22Rv1 (cell line): ENCODE measurements at regions not wholly inside any gene's neighbourhood (a gene's known extent, or its start where the extent isn't known, plus 50 kb on each side); places are given as distances from the start of the nearest gene placed in this dataset.

Source experiments
- ZFX ChIP-seq: fragments of 450-650 bp; IDR thresholded peaks from 2 replicates; pipeline ENCODE4 v1.6.1; 2017; ENCODE audit warnings: antibody characterized with exemption, borderline replicate concordance
- TF ChIP-seq, protein P1 (sequence below): fragments of 450-650 bp; IDR thresholded peaks from 2 replicates; pipeline ENCODE4 v1.5.1; 2017; ENCODE audit warnings: mild to moderate bottlenecking

DNA sequence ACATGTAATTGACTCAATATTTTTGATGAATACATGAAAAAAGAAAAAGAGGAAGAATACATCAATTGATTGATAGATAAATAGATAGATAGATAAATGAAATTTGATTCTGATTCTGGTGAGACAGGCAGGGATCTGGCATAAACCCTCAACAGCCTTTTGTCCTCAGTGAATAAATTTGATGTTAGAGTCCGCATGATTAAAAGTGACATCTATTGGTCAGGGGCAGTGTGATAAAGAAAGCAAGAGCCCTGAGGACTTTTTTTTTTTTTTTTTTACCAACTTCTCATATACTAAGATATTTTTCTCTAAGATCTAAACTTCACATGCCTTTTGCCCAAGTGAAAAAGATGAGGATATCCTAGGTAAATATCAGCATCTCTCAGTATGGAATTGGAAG is 216.4 kb downstream of the LRRC3B start:
- TF ChIP-seq, protein P1, sequence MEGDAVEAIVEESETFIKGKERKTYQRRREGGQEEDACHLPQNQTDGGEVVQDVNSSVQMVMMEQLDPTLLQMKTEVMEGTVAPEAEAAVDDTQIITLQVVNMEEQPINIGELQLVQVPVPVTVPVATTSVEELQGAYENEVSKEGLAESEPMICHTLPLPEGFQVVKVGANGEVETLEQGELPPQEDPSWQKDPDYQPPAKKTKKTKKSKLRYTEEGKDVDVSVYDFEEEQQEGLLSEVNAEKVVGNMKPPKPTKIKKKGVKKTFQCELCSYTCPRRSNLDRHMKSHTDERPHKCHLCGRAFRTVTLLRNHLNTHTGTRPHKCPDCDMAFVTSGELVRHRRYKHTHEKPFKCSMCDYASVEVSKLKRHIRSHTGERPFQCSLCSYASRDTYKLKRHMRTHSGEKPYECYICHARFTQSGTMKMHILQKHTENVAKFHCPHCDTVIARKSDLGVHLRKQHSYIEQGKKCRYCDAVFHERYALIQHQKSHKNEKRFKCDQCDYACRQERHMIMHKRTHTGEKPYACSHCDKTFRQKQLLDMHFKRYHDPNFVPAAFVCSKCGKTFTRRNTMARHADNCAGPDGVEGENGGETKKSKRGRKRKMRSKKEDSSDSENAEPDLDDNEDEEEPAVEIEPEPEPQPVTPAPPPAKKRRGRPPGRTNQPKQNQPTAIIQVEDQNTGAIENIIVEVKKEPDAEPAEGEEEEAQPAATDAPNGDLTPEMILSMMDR: no peak
- TF ChIP-seq ZFX: no peak
